Osteocyte (in vitro differentiated cells): ENCODE measurements at regions not wholly inside any gene's neighbourhood (a gene's known extent, or its start where the extent isn't known, plus 50 kb on each side); places are given as distances from the start of the nearest gene placed in this dataset.

Source experiments
- DNase-seq: peaks from one replicate; pipeline ENCODE4 v3.0.0; 2021; ENCODE audit warnings: mixed read lengths; ENCODE audit not compliant: unreplicated experiment; ENCODE audit errors: extremely low spot score
- H3K27ac Mint-ChIP-seq: one replicate; pipeline ENCODE4 v1.8.0; 2021; ENCODE audit warnings: mild to moderate bottlenecking, mixed read lengths; ENCODE audit not compliant: unreplicated experiment
- H3K27me3 Mint-ChIP-seq: one replicate; pipeline ENCODE4 v1.8.0; 2021; ENCODE audit warnings: mixed read lengths; ENCODE audit not compliant: unreplicated experiment
- H3K36me3 Mint-ChIP-seq: one replicate; pipeline ENCODE4 v1.8.0; 2021; ENCODE audit warnings: mixed read lengths; ENCODE audit not compliant: unreplicated experiment
- H3K4me1 Mint-ChIP-seq: one replicate; pipeline ENCODE4 v1.8.0; 2021; ENCODE audit warnings: mixed read lengths; ENCODE audit not compliant: unreplicated experiment
- H3K4me3 Mint-ChIP-seq: one replicate; pipeline ENCODE4 v1.8.0; 2021; ENCODE audit warnings: mild to moderate bottlenecking, moderate library complexity, mixed read lengths; ENCODE audit not compliant: unreplicated experiment
- H3K9me3 Mint-ChIP-seq: one replicate; pipeline ENCODE4 v1.8.0; 2021; ENCODE audit warnings: mixed read lengths; ENCODE audit not compliant: unreplicated experiment
- TF ChIP-seq, protein P1 (sequence below): fragments of 200-600 bp; sonication (generic); IDR thresholded peaks from 2 replicates; pipeline ENCODE4 v1.5.0; 2021; ENCODE audit warnings: antibody characterized with exemption, mild to moderate bottlenecking, moderate library complexity

DNA sequence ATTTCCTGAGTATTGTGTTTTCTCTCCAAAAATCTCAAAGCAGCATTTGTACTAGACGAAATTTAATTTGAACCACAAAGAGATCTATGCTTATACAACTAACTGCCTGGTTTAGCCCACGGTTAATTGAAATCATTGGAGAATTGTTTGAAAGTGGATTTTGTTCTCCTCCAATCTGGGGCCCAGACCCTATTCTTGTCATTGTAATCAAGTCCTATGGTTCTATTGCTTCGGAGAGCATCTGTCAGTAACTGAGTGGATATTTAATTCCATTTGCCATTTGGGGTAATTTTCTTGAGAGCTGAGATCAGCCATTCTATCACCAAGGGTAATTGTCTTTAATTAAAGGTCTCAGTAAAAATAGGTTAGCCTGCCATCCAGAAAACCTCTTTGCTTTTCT, 117.0 kb upstream of the KCNG1 start:
- Mint-ChIP-seq H3K27ac (no peak overlapping the region), H3K27me3 (peaks cover 13% of the 10 kb centered on the region), H3K4me1 (no peaks in the 10 kb centered on the region), H3K36me3 (no peaks in the 10 kb centered on the region), H3K9me3 (no peaks in the 10 kb centered on the region), H3K4me3 (no peak overlapping the region)
- no peak for DNase-seq
- TF ChIP-seq, protein P1, sequence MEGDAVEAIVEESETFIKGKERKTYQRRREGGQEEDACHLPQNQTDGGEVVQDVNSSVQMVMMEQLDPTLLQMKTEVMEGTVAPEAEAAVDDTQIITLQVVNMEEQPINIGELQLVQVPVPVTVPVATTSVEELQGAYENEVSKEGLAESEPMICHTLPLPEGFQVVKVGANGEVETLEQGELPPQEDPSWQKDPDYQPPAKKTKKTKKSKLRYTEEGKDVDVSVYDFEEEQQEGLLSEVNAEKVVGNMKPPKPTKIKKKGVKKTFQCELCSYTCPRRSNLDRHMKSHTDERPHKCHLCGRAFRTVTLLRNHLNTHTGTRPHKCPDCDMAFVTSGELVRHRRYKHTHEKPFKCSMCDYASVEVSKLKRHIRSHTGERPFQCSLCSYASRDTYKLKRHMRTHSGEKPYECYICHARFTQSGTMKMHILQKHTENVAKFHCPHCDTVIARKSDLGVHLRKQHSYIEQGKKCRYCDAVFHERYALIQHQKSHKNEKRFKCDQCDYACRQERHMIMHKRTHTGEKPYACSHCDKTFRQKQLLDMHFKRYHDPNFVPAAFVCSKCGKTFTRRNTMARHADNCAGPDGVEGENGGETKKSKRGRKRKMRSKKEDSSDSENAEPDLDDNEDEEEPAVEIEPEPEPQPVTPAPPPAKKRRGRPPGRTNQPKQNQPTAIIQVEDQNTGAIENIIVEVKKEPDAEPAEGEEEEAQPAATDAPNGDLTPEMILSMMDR, result no peak

DNA sequence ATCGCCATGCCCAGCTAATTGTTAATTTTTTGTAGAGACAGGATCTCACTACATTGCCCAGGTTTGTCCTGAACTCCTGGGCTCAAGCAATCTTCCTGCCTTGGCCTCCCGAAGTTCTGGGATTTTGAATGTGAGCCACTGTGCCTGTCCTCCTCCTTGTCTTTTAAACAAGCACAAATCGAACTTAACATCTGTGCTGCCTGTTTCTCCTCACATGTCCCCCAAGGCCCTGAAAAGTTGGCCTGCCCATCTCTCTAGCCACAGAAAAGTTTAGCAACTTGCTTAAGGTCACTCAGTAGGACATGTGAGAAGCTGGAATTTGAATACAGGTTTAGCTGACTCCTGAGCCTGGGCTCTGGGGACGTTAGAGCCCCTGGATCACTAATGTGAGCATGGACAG, 115.7 kb upstream of the KCNG1 start:
- H3K27me3 Mint-ChIP-seq, result peaks cover 3% of the 10 kb centered on the region
- TF ChIP-seq, protein P1, result no peak
- H3K9me3 Mint-ChIP-seq, result no peaks in the 10 kb centered on the region
- H3K4me1 Mint-ChIP-seq, result no peaks in the 10 kb centered on the region
- H3K4me3 Mint-ChIP-seq, result no peak overlapping the region
- no peak overlapping the region for H3K27ac Mint-ChIP-seq
- H3K36me3 Mint-ChIP-seq, result no peaks in the 10 kb centered on the region
- DNase-seq, result no peak

DNA sequence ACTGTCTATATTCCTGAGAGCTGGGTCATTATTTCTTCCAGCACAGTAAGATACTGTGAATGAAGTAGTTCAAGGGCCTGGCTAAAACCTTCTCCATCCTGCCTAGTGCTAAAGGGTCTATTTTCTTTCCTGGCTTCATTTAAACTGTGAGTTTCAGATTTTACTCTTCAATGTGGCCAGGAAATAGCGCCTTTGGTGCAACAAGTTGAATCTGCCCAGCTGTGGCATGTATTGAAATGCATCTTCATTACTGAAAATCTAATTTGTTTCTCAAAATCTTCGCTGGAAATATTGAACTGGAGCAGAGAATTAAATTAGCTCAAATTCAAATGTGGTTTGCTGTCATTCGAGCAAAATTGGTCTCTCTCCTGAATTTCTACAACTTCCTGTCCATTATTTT, 114.6 kb upstream of the KCNG1 start:
- H3K27ac Mint-ChIP-seq, result no peak overlapping the region
- no peak for DNase-seq

DNA sequence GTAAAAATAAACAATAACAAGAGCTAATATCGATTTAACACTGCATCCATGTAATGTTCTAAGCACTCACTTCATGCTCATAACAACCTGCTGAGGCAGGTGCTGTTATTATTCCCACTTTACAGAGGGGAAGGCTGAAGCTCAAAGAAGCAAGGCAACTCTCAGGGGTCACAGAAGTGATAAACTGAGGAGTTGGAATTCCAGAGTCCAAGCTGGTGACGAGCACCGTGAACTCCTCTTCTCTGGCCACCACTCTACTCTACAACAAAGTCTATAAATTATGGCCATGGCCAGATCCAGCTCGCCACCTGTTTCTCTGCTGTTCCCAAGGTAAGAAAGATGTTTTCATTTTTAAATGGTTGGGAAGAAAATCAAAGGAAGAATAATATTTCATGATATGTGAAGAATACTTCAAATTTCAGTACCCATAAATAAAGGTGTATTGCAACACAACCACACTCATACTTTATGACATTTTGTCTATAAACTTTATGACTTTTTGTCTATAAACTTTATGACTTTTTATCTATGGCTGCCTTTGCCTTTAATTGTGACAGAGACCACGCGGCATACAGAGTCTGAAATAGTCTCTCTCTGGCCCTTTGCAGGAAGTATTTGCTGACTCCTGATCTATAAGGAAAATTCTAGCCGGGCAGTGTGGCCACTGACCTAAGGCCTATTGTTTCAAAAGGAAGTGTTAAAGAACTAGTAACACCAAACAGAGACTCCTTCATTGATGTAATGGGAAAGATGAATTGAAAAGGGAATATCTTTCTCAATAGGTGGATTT, 113.2 kb upstream of the KCNG1 start:
- TF ChIP-seq, protein P1, result no peak
- no peak for DNase-seq
- no peaks in the 10 kb centered on the region for H3K4me1 Mint-ChIP-seq
- peaks cover 3% of the 10 kb centered on the region for H3K27me3 Mint-ChIP-seq
- no peaks in the 10 kb centered on the region for H3K36me3 Mint-ChIP-seq
- H3K9me3 Mint-ChIP-seq, result no peaks in the 10 kb centered on the region
- no peak overlapping the region for H3K27ac Mint-ChIP-seq
- no peak overlapping the region for H3K4me3 Mint-ChIP-seq

More for the DNA sequence above, 114.6 kb upstream of the KCNG1 start:
- Mint-ChIP-seq H3K4me1 (no peaks in the 10 kb centered on the region), H3K9me3 (no peaks in the 10 kb centered on the region), H3K36me3 (no peaks in the 10 kb centered on the region), H3K4me3 (no peak overlapping the region), H3K27me3 (peaks cover 3% of the 10 kb centered on the region)
- TF ChIP-seq, protein P1, result no peak

DNA sequence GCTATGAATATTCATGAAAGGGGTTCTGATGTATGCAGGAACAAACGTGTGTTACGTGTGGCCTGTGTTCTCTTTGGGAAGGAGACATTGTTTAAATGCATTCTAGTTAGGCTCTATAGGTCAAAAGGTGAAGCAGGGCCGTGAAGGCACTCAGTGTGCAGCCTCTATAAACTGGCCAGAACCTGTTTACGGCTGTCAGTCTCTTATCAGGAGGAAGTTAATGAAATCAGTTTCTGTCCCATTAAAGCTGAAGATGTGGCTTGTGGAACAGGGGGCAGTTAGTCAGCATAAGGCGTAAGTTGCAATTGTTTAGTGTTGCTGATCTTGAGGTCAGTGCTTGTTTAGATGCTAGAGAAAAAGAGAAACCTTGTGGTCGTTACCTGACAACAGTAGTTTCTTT, 111.5 kb upstream of the KCNG1 start:
- H3K4me1 Mint-ChIP-seq, result no peaks in the 10 kb centered on the region
- H3K36me3 Mint-ChIP-seq, result no peaks in the 10 kb centered on the region
- no peaks in the 10 kb centered on the region for H3K9me3 Mint-ChIP-seq

More for the DNA sequence above, 111.5 kb upstream of the KCNG1 start:
- TF ChIP-seq, protein P1, result no peak
- no peak for DNase-seq
- no peaks in the 10 kb centered on the region for H3K27me3 Mint-ChIP-seq
- H3K4me3 Mint-ChIP-seq, result no peak overlapping the region
- H3K27ac Mint-ChIP-seq, result no peak overlapping the region
